ENCODE measurements at regions not wholly inside any gene's neighbourhood (a gene's known extent, or its start where the extent isn't known, plus 50 kb on each side); places are given as distances from the start of the nearest gene placed in this dataset.

- Mint-ChIP-seq H3K27me3 (ENCODE audit: low read depth) (peaks cover 2% of the 10 kb centered on the region), H3K4me3 (no peak overlapping the region), H3K4me1 (ENCODE audit: low read depth) (no peaks in the 10 kb centered on the region), H3K36me3 (ENCODE audit: low read depth) (no peaks in the 10 kb centered on the region), H3K27ac (no peak overlapping the region), H3K9me3 (no peaks in the 10 kb centered on the region)
- intact Hi-C loops (cut with micrococcal nuclease): no loop called here
- CTCF ChIA-PET: no interaction called here
- no peak for DNase-seq
Measured at GRCh38 chr6:155687645-155688044, 232.0 kb upstream of the NOX3 start.

GRCh38 chr6:155684416-155685196 is 229.0 kb upstream of the NOX3 start:
- peaks cover 4% of the 10 kb centered on the region for H3K27me3 Mint-ChIP-seq (ENCODE audit: low read depth)
- no peaks in the 10 kb centered on the region for H3K36me3 Mint-ChIP-seq (ENCODE audit: low read depth)
- H3K4me1 Mint-ChIP-seq (ENCODE audit: low read depth): no peaks in the 10 kb centered on the region
- DNase-seq: no peak
- no peaks in the 10 kb centered on the region for H3K9me3 Mint-ChIP-seq
- no peak overlapping the region for H3K4me3 Mint-ChIP-seq
- H3K27ac Mint-ChIP-seq: no peak overlapping the region
- CTCF ChIA-PET: no interaction called here
- intact Hi-C loops (cut with micrococcal nuclease): no loop called here

- Mint-ChIP-seq H3K27me3 (ENCODE audit: low read depth) (peaks cover 7% of the 10 kb centered on the region), H3K27ac (no peak overlapping the region), H3K4me3 (no peak overlapping the region), H3K9me3 (no peaks in the 10 kb centered on the region), H3K36me3 (ENCODE audit: low read depth) (no peaks in the 10 kb centered on the region), H3K4me1 (ENCODE audit: low read depth) (no peaks in the 10 kb centered on the region)
- CTCF ChIA-PET: no interaction called here
- no peak for DNase-seq
- intact Hi-C loops (cut with micrococcal nuclease): no loop called here
Measured at GRCh38 chr6:155678361-155678760, 222.7 kb upstream of the NOX3 start.

- DNase-seq: no peak
- no peaks in the 10 kb centered on the region for H3K9me3 Mint-ChIP-seq
- intact Hi-C loops (cut with micrococcal nuclease): no loop called here
- no peak overlapping the region for H3K4me3 Mint-ChIP-seq
- H3K27me3 Mint-ChIP-seq (ENCODE audit: low read depth): peaks cover 12% of the 10 kb centered on the region
- no peaks in the 10 kb centered on the region for H3K4me1 Mint-ChIP-seq (ENCODE audit: low read depth)
- CTCF ChIA-PET: no interaction called here
- H3K27ac Mint-ChIP-seq: no peak overlapping the region
- H3K36me3 Mint-ChIP-seq (ENCODE audit: low read depth): no peaks in the 10 kb centered on the region
Measured at GRCh38 chr6:155676346-155676745, 220.7 kb upstream of the NOX3 start.

GRCh38 chr6:155670655-155671054 is 215.0 kb upstream of the NOX3 start:
- H3K4me1 Mint-ChIP-seq (ENCODE audit: low read depth): no peaks in the 10 kb centered on the region
- CTCF ChIA-PET: no interaction called here
- H3K9me3 Mint-ChIP-seq: no peaks in the 10 kb centered on the region
- H3K4me3 Mint-ChIP-seq: no peak overlapping the region
- peaks cover 16% of the 10 kb centered on the region for H3K27me3 Mint-ChIP-seq (ENCODE audit: low read depth)
- intact Hi-C loops (cut with micrococcal nuclease): no loop called here
- DNase-seq: no peak
- no peaks in the 10 kb centered on the region for H3K36me3 Mint-ChIP-seq (ENCODE audit: low read depth)
- no peak overlapping the region for H3K27ac Mint-ChIP-seq

- no peak for DNase-seq
- no peaks in the 10 kb centered on the region for H3K36me3 Mint-ChIP-seq (ENCODE audit: low read depth)
- no peaks in the 10 kb centered on the region for H3K9me3 Mint-ChIP-seq
- no peak overlapping the region for H3K4me3 Mint-ChIP-seq
- CTCF ChIA-PET: no interaction called here
- peaks cover 22% of the 10 kb centered on the region for H3K27me3 Mint-ChIP-seq (ENCODE audit: low read depth)
- H3K4me1 Mint-ChIP-seq (ENCODE audit: low read depth): no peaks in the 10 kb centered on the region
- intact Hi-C loops (cut with micrococcal nuclease): no loop called here
- no peak overlapping the region for H3K27ac Mint-ChIP-seq
Measured at GRCh38 chr6:155660251-155660977, 204.8 kb upstream of the NOX3 start.

GRCh38 chr6:155656024-155656423 is 200.4 kb upstream of the NOX3 start:
- no peak for DNase-seq
- Mint-ChIP-seq H3K9me3 (no peaks in the 10 kb centered on the region), H3K4me1 (ENCODE audit: low read depth) (no peaks in the 10 kb centered on the region), H3K27me3 (ENCODE audit: low read depth) (peaks cover 14% of the 10 kb centered on the region), H3K36me3 (ENCODE audit: low read depth) (no peaks in the 10 kb centered on the region), H3K27ac (no peak overlapping the region), H3K4me3 (no peak overlapping the region)
- intact Hi-C loops (cut with micrococcal nuclease): no loop called here
- CTCF ChIA-PET: interaction anchor here (1.3 kb wide), 1 partner anchor 15 kb away, joined by 3 read pairs; no protein-coding TSS in a partner anchor

- no peak for DNase-seq
- H3K4me3 Mint-ChIP-seq: no peak overlapping the region
- H3K9me3 Mint-ChIP-seq: no peaks in the 10 kb centered on the region
- intact Hi-C loops (cut with micrococcal nuclease): no loop called here
- H3K27ac Mint-ChIP-seq: no peak overlapping the region
- CTCF ChIA-PET: no interaction called here
- H3K27me3 Mint-ChIP-seq (ENCODE audit: low read depth): peaks cover 8% of the 10 kb centered on the region
- no peaks in the 10 kb centered on the region for H3K4me1 Mint-ChIP-seq (ENCODE audit: low read depth)
- no peaks in the 10 kb centered on the region for H3K36me3 Mint-ChIP-seq (ENCODE audit: low read depth)
Measured at GRCh38 chr6:155654474-155654873, 198.8 kb upstream of the NOX3 start.

- no peak overlapping the region for H3K27ac Mint-ChIP-seq
- H3K9me3 Mint-ChIP-seq: no peaks in the 10 kb centered on the region
- peaks cover 5% of the 10 kb centered on the region for H3K4me1 Mint-ChIP-seq (ENCODE audit: low read depth)
- intact Hi-C loops (cut with micrococcal nuclease): no loop called here
- no peak overlapping the region for H3K4me3 Mint-ChIP-seq
- DNase-seq: no peak
- no peaks in the 10 kb centered on the region for H3K36me3 Mint-ChIP-seq (ENCODE audit: low read depth)
- CTCF ChIA-PET: interaction anchor here (0.6 kb wide), 1 partner anchor 81 kb away, joined by 3 read pairs; no protein-coding TSS in a partner anchor
- no peaks in the 10 kb centered on the region for H3K27me3 Mint-ChIP-seq (ENCODE audit: low read depth)
Measured at GRCh38 chr6:155648301-155648700, 192.7 kb upstream of the NOX3 start.

GRCh38 chr6:155647354-155647753 is 191.7 kb upstream of the NOX3 start:
- Mint-ChIP-seq H3K27me3 (ENCODE audit: low read depth) (no peaks in the 10 kb centered on the region), H3K36me3 (ENCODE audit: low read depth) (no peaks in the 10 kb centered on the region), H3K9me3 (peaks cover 6% of the 10 kb centered on the region), H3K4me1 (ENCODE audit: low read depth) (peaks cover 5% of the 10 kb centered on the region), H3K4me3 (no peak overlapping the region), H3K27ac (no peak overlapping the region)
- DNase-seq: no peak
- intact Hi-C loops (cut with micrococcal nuclease): no loop called here
- CTCF ChIA-PET: no interaction called here

- CTCF ChIA-PET: no interaction called here
- H3K27me3 Mint-ChIP-seq (ENCODE audit: low read depth): no peaks in the 10 kb centered on the region
- H3K36me3 Mint-ChIP-seq (ENCODE audit: low read depth): no peaks in the 10 kb centered on the region
- peaks cover 7% of the 10 kb centered on the region for H3K9me3 Mint-ChIP-seq
- DNase-seq: no peak
- no peak overlapping the region for H3K4me3 Mint-ChIP-seq
- H3K27ac Mint-ChIP-seq: no peak overlapping the region
- H3K4me1 Mint-ChIP-seq (ENCODE audit: low read depth): peaks cover 5% of the 10 kb centered on the region
- intact Hi-C loops (cut with micrococcal nuclease): no loop called here
Measured at GRCh38 chr6:155646443-155646842, 190.8 kb upstream of the NOX3 start.

GRCh38 chr6:155645325-155645724 is 189.7 kb upstream of the NOX3 start:
- no peak for DNase-seq
- no peaks in the 10 kb centered on the region for H3K27me3 Mint-ChIP-seq (ENCODE audit: low read depth)
- no peak overlapping the region for H3K4me3 Mint-ChIP-seq
- intact Hi-C loops (cut with micrococcal nuclease): no loop called here
- H3K9me3 Mint-ChIP-seq: peaks cover 9% of the 10 kb centered on the region
- H3K36me3 Mint-ChIP-seq (ENCODE audit: low read depth): no peaks in the 10 kb centered on the region
- no peak overlapping the region for H3K27ac Mint-ChIP-seq
- CTCF ChIA-PET: no interaction called here
- peaks cover 5% of the 10 kb centered on the region for H3K4me1 Mint-ChIP-seq (ENCODE audit: low read depth)

- Mint-ChIP-seq H3K27ac (no peak overlapping the region), H3K4me1 (ENCODE audit: low read depth) (no peaks in the 10 kb centered on the region), H3K36me3 (ENCODE audit: low read depth) (no peaks in the 10 kb centered on the region), H3K9me3 (peaks cover 9% of the 10 kb centered on the region), H3K4me3 (no peak overlapping the region), H3K27me3 (ENCODE audit: low read depth) (no peaks in the 10 kb centered on the region)
- intact Hi-C loops (cut with micrococcal nuclease): no loop called here
- CTCF ChIA-PET: interaction anchor here (1.0 kb wide), 1 partner anchor 14 kb away, joined by 3 read pairs; no protein-coding TSS in a partner anchor
- DNase-seq: no peak
Measured at GRCh38 chr6:155641603-155642002, 186.0 kb upstream of the NOX3 start.

Data from activated naive CD4-positive, alpha-beta T cell treated with anti-CD3 and anti-CD28 coated beads for 36 hours (primary cell).